GM21529 (cell line): ENCODE measurements at regions not wholly inside any gene's neighbourhood (a gene's known extent, or its start where the extent isn't known, plus 50 kb on each side); places are given as distances from the start of the nearest gene placed in this dataset.
"Not testable (repeated sequence)": the region's sequence is repeated elsewhere in the genome, so short reads cannot be mapped to it uniquely, and the experiment has no call there.

Experiments used
- ATAC-seq: cut with Tn5 transposase; IDR thresholded peaks from one replicate; pipeline ENCODE4 v1.9.1; 2021; ENCODE audit not compliant: unreplicated experiment

GRCh38 chr4:54571293-54572151 is 86.2 kb upstream of the KIT start:
- ATAC-seq, result no peak

GRCh38 chr4:54572152-54572542 is 85.6 kb upstream of the KIT start:
- no peak for ATAC-seq

GRCh38 chr4:54574500-54574899 is 83.3 kb upstream of the KIT start:
- ATAC-seq, result no peak

- no peak for ATAC-seq
Observed at GRCh38 chr4:54575919-54576318, 81.8 kb upstream of the KIT start.

- no peak for ATAC-seq
Observed at GRCh38 chr4:54581807-54582206, 76.0 kb upstream of the KIT start.

- no peak for ATAC-seq
Observed at GRCh38 chr4:54585321-54586000, 72.3 kb upstream of the KIT start.

GRCh38 chr4:54586320-54586955 is 71.3 kb upstream of the KIT start:
- no peak for ATAC-seq

- ATAC-seq, result no peak
Observed at GRCh38 chr4:54587107-54587891, 70.5 kb upstream of the KIT start.

GRCh38 chr4:54588404-54588803 is 69.4 kb upstream of the KIT start:
- ATAC-seq, result no peak

- no peak for ATAC-seq
Observed at GRCh38 chr4:54589586-54589985, 68.2 kb upstream of the KIT start.

GRCh38 chr4:54593795-54594322 is 63.9 kb upstream of the KIT start:
- no peak for ATAC-seq

- no peak for ATAC-seq
Observed at GRCh38 chr4:54596201-54596600, 61.6 kb upstream of the KIT start.

GRCh38 chr4:54597678-54598077 is 60.1 kb upstream of the KIT start:
- not testable (repeated sequence) for ATAC-seq

- not testable (repeated sequence) for ATAC-seq
Observed at GRCh38 chr4:54602175-54602574, 55.6 kb upstream of the KIT start.

- no peak for ATAC-seq
Observed at GRCh38 chr4:54607067-54607466, 50.7 kb upstream of the KIT start.

GRCh38 chr4:54607521-54607920 is 50.2 kb upstream of the KIT start:
- no peak for ATAC-seq
